ENCODE measurements at regions not wholly inside any gene's neighbourhood (a gene's known extent, or its start where the extent isn't known, plus 50 kb on each side); places are given as distances from the start of the nearest gene placed in this dataset.

GRCh38 chr5:32845171-32845570 lies 134.1 kb downstream of the NPR3 start:
- TF ChIP-seq CTCF (conservative IDR thresholded peaks at IDR 0.05) (no peak), EZH2 (IDR thresholded peaks at IDR 0.05; ENCODE audit: low read depth) (no peak)
